K562 (cell line): ENCODE measurements at regions not wholly inside any gene's neighbourhood (a gene's known extent, or its start where the extent isn't known, plus 50 kb on each side); places are given as distances from the start of the nearest gene placed in this dataset.

ENCODE experiments used
- ATAC-seq: fragments of 200-7000 bp; cut with Tn5 transposase; 3 replicates; pipeline ENCODE4 v1.9.1; 2020; ENCODE audit warnings: moderate library complexity
- BruUV-seq: library from RNA; stranded (reverse); fragments of 400-500 nt; replicated peaks from 2 replicates; lab custom pipeline; 2021; lab: Mats Ljungman, UMichigan
- CTCF ChIA-PET: fragments of 300-600 bp; formaldehyde crosslinking; extraction: SDS; loops from one replicate; lab custom pipeline; 2021; ENCODE audit warnings: low intra/inter-chr PET ratio; lab: Yijun Ruan, JAX
- POLR2A ChIA-PET: fragments of 300-600, 350-650 bp; sonication (Branson Sonifier 250); formaldehyde crosslinking; extraction: SDS; loops from one replicate; lab custom pipeline; 2021; ENCODE audit warnings: antibody characterized with exemption, inconsistent platforms; lab: Yijun Ruan, JAX
- DNase-seq, 4 experiments: peaks; one replicate each; pipeline versions ENCODE4 v3.0.0 to v3.0.0-alpha.2; 2011 to 2018; ENCODE audit warnings: low spot score in 3 of 4, mixed read lengths in 3 of 4; ENCODE audit errors: extremely low read depth in 1 of 4
- FAIRE-seq: peaks from 2 replicates; lab custom pipeline; 2011; peaks lifted over from hg19 to GRCh38; lab: Jason Lieb, UNC
- H2AFZ ChIP-seq: 2 replicates; pipeline ENCODE4 v1.6.0; 2011; ENCODE audit warnings: low read depth, low read length, control low read depth, inconsistent platforms
- H3K27ac ChIP-seq: fragments of 200-600 bp; 3 replicates; pipeline ENCODE4 v1.8.0; 2011; ENCODE audit warnings: low read depth, mild to moderate bottlenecking, control low read depth, inconsistent platforms, low read length, moderate library complexity, mixed read lengths; ENCODE audit errors: extremely low read depth
- H3K27me3 ChIP-seq, 2 experiments: fragments of 300-600 bp in 1 of 2; 2 replicates in 1 of 2; 3 replicates in 1 of 2; pipeline versions ENCODE4 v1.6.0 to v1.8.0; 2011; ENCODE audit warnings: inconsistent platforms in 2 of 2, low read length in 2 of 2, mild to moderate bottlenecking in 1 of 2, mixed read lengths in 1 of 2, moderate library complexity in 1 of 2; ENCODE audit not compliant: control insufficient read depth in 2 of 2, insufficient read depth in 2 of 2
- H3K36me3 ChIP-seq: fragments of 300-600 bp; 3 replicates; pipeline ENCODE4 v1.8.0; 2011; ENCODE audit warnings: mild to moderate bottlenecking, low read length, inconsistent platforms; ENCODE audit not compliant: control insufficient read depth, insufficient read depth
- H3K4me1 ChIP-seq, 2 experiments: fragments of 200-600 bp in 1 of 2; replicated peaks in 1 of 2; 2 replicates in 1 of 2; 3 replicates in 1 of 2; pipeline versions ENCODE4 v1.5.1 to v1.8.0; 2011; ENCODE audit warnings: inconsistent platforms in 2 of 2, low read length in 2 of 2, mild to moderate bottlenecking in 1 of 2, mixed read lengths in 1 of 2, moderate library complexity in 1 of 2; ENCODE audit not compliant: control insufficient read depth in 2 of 2, insufficient read depth in 2 of 2
- H3K4me2 ChIP-seq: 2 replicates; pipeline ENCODE4 v1.6.1; 2011; ENCODE audit warnings: low read length, control low read depth, inconsistent platforms, mixed read lengths; ENCODE audit not compliant: insufficient read depth
- H3K4me3 ChIP-seq: fragments of 200-600 bp; sonication (generic), shearing (Covaris generic); 2 replicates; pipeline ENCODE4 v1.5.1; 2016; ENCODE audit warnings: control low read depth, inconsistent platforms
- H3K79me2 ChIP-seq: fragments of 200-600 bp; 3 replicates; pipeline ENCODE4 v1.8.0; 2011; ENCODE audit warnings: low read length, inconsistent platforms; ENCODE audit not compliant: control insufficient read depth, insufficient read depth
- H3K9ac ChIP-seq, 2 experiments: 2 replicates each; pipeline versions ENCODE4 v1.6.0 to v1.6.1; 2011; ENCODE audit warnings: low read depth in 2 of 2, low read length in 2 of 2, control low read depth in 1 of 2, inconsistent platforms in 1 of 2, mild to moderate bottlenecking in 1 of 2, mixed read lengths in 1 of 2; ENCODE audit not compliant: insufficient read depth in 1 of 2
- H3K9me1 ChIP-seq: one replicate; pipeline ENCODE4 v1.6.0; 2011; ENCODE audit warnings: inconsistent platforms, mild to moderate bottlenecking, low read length, moderate library complexity; ENCODE audit not compliant: control insufficient read depth, insufficient read depth
- H3K9me3 ChIP-seq: replicated peaks from 2 replicates; pipeline ENCODE4 v1.5.1; 2011; ENCODE audit warnings: low read depth, low read length, inconsistent platforms; ENCODE audit not compliant: control insufficient read depth, insufficient read depth
- H4K20me1 ChIP-seq: replicated peaks from 2 replicates; pipeline ENCODE4 v1.6.1; 2011; ENCODE audit warnings: low read length, inconsistent platforms, mixed read lengths; ENCODE audit not compliant: control insufficient read depth, insufficient read depth
- ARNT ChIP-seq, 2 experiments: fragments of 450-650 bp; IDR thresholded peaks; 2 replicates each; pipeline ENCODE4 v1.6.1; 2016; ENCODE audit warnings: mild to moderate bottlenecking in 1 of 2
- ELF1 ChIP-seq: fragments of 200-800 bp; sonication (Bioruptor generic); IDR thresholded peaks from 2 replicates; pipeline ENCODE4 v1.6.1; 2016; ENCODE audit warnings: missing genetic modification characterization, missing compliant biosample characterization
- GATAD2B ChIP-seq: fragments of 450-650 bp; IDR thresholded peaks from 2 replicates; pipeline ENCODE4 v1.6.1; 2017; ENCODE audit warnings: mild to moderate bottlenecking, borderline replicate concordance
- KAT8 ChIP-seq: fragments of 450-650 bp; IDR thresholded peaks from 2 replicates; pipeline ENCODE4 v1.6.1; 2016; ENCODE audit warnings: low read depth, mild to moderate bottlenecking
- KLF16 ChIP-seq: IDR thresholded peaks from 2 replicates; pipeline ENCODE4 v1.6.1; 2016; ENCODE audit warnings: antibody characterized with exemption
- LEF1 ChIP-seq: fragments of 450-650 bp; IDR thresholded peaks from 2 replicates; pipeline ENCODE4 v1.6.1; 2016; ENCODE audit warnings: mild to moderate bottlenecking
- NCOA6 ChIP-seq: fragments of 450-650 bp; IDR thresholded peaks from 2 replicates; pipeline ENCODE4 v1.6.1; 2017; ENCODE audit warnings: mild to moderate bottlenecking
- PHB ChIP-seq: fragments of 250-450 bp; sonication (Bioruptor Pico); IDR thresholded peaks from 2 replicates; pipeline ENCODE4 v1.5.0; 2021
- PHF8 ChIP-seq: fragments of 200-600 bp; sonication (generic); IDR thresholded peaks from 2 replicates; pipeline ENCODE4 v1.6.1; 2012; ENCODE audit warnings: mixed run types, mild to moderate bottlenecking, inconsistent platforms, low read length, moderate library complexity, borderline replicate concordance
- RBFOX2 ChIP-seq: fragments of 200-400 bp; formaldehyde crosslinking; IDR thresholded peaks from 2 replicates; pipeline ENCODE4 v1.6.1; 2017; ENCODE audit warnings: low read depth, mild to moderate bottlenecking, low read length, moderate library complexity
- RBM39 ChIP-seq: fragments of 200-400 bp; formaldehyde crosslinking; optimal IDR thresholded peaks from 2 replicates; pipeline ENCODE3; 2018; ENCODE audit warnings: low read depth, low read length
- SRF ChIP-seq, 2 experiments: fragments of 250-450, 450-650 bp in 1 of 2; sonication (Bioruptor Pico) in 1 of 2; sonication (generic) in 1 of 2; formaldehyde crosslinking; IDR thresholded peaks; 2 replicates each; pipeline versions ENCODE4 v1.5.0 to v1.5.1; 2020 to 2022; ENCODE audit warnings: mild to moderate bottlenecking in 1 of 2, missing genetic modification reagents in 1 of 2
- TCF7 ChIP-seq: sonication (generic); IDR thresholded peaks from 2 replicates; pipeline ENCODE4 v1.6.1; 2016; ENCODE audit warnings: antibody characterized with exemption, borderline replicate concordance
- ZNF316 ChIP-seq: fragments of 450-650 bp; IDR thresholded peaks from 2 replicates; pipeline ENCODE4 v1.6.1; 2016
- WGBS: fragments of 100-300 bp; shearing (Covaris generic); methylation state at CpG from one replicate; pipeline ENCODE4 v1.1.6; 2016; ENCODE audit warnings: low coverage, mixed read lengths; ENCODE audit not compliant: insufficient coverage; ENCODE audit errors: missing lambda C conversion rate; 5-methylcytosine and 5-hydroxymethylcytosine counted together
- in situ Hi-C: fragments of 300-500 bp; cut with MboI; formaldehyde crosslinking; loops from 4 replicates; pipeline ENCODE4 v1.15.0; 2018; ENCODE audit warnings: inconsistent platforms, mixed read lengths
- intact Hi-C: fragments of 100-400 bp; cut with micrococcal nuclease; formaldehyde crosslinking; loops from 2 replicates; pipeline ENCODE4 v1.14.2; 2022
- TF ChIP-seq, protein P1 (sequence below): fragments of 250-450 bp; sonication (Bioruptor Pico); IDR thresholded peaks from 2 replicates; pipeline ENCODE4 v1.8.0; 2022; ENCODE audit warnings: inconsistent platforms, mild to moderate bottlenecking, moderate library complexity, borderline replicate concordance
- TF ChIP-seq, protein P2 (sequence below): fragments of 450-650 bp; formaldehyde crosslinking; IDR thresholded peaks from 2 replicates; pipeline ENCODE4 v1.4.0; 2020; ENCODE audit warnings: mild to moderate bottlenecking, moderate library complexity

DNA sequence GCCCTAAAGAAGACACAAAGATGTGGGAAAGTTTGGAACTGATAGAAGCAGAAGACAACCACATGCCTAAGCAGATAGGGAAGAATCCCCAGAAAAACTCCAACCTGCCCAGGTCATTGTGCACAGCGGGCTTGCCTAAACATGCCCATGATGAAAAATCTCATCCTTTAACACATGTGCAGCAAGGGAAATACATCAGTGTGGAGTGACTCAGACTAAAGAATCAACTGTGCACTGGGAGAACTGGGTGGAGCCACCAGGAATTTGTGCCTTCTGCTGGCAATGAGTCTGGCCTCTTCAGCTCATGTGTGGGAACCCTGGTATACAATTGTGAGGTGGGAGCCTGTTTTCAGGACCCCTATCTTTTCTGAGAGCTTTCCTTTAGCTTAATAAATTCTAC is 398.5 kb downstream of the FSCB start:
- H2AFZ ChIP-seq: no peak overlapping the region
- ChIA-PET CTCF (no interaction called here), POLR2A (no interaction called here)
- H3K27ac ChIP-seq: no peak overlapping the region
- intact Hi-C loops: no loop called here
- H3K4me2 ChIP-seq: no peak overlapping the region
- WGBS: 0% methylated on average over 1 of the region's 1 CpG
- no peaks in the 10 kb centered on the region for H3K79me2 ChIP-seq
- DNase-seq: no peak
- no peaks in the 10 kb centered on the region for H3K36me3 ChIP-seq
- H3K9me3 ChIP-seq: no peaks in the 10 kb centered on the region
- BruUV-seq: no TSS peak
- H3K27me3 ChIP-seq: no peaks in the 10 kb centered on the region
- ATAC-seq: no peak
- no peaks in the 10 kb centered on the region for H4K20me1 ChIP-seq
- no peak overlapping the region for H3K4me3 ChIP-seq
- no peaks in the 10 kb centered on the region for H3K4me1 ChIP-seq
- H3K9me1 ChIP-seq: no peaks in the 10 kb centered on the region
- H3K9ac ChIP-seq: no peak overlapping the region
- in situ Hi-C loops: no loop called here
- FAIRE-seq: no peak
- TF ChIP-seq RBM39: no peak
- TF ChIP-seq KLF16: no peak
- TF ChIP-seq TCF7: no peak
- TF ChIP-seq, protein P1, sequence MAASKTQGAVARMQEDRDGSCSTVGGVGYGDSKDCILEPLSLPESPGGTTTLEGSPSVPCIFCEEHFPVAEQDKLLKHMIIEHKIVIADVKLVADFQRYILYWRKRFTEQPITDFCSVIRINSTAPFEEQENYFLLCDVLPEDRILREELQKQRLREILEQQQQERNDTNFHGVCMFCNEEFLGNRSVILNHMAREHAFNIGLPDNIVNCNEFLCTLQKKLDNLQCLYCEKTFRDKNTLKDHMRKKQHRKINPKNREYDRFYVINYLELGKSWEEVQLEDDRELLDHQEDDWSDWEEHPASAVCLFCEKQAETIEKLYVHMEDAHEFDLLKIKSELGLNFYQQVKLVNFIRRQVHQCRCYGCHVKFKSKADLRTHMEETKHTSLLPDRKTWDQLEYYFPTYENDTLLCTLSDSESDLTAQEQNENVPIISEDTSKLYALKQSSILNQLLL (CRISPR knock-in tag): no peak
- no peak for TF ChIP-seq KAT8
- no peak for TF ChIP-seq PHB
- no peak for TF ChIP-seq ZNF316
- TF ChIP-seq RBFOX2: no peak
- no peak for TF ChIP-seq GATAD2B
- TF ChIP-seq ARNT (IDR thresholded peaks at IDR 0.05): no peak
- TF ChIP-seq ELF1 (tag): no peak
- no peak for TF ChIP-seq PHF8
- TF ChIP-seq, protein P2, sequence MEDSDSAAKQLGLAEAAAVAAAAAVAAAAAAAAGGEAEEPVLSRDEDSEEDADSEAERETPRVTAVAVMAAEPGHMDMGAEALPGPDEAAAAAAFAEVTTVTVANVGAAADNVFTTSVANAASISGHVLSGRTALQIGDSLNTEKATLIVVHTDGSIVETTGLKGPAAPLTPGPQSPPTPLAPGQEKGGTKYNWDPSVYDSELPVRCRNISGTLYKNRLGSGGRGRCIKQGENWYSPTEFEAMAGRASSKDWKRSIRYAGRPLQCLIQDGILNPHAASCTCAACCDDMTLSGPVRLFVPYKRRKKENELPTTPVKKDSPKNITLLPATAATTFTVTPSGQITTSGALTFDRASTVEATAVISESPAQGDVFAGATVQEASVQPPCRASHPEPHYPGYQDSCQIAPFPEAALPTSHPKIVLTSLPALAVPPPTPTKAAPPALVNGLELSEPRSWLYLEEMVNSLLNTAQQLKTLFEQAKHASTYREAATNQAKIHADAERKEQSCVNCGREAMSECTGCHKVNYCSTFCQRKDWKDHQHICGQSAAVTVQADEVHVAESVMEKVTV (CRISPR knock-in tag): no peak
- no peak for TF ChIP-seq LEF1
- TF ChIP-seq NCOA6: no peak
- no peak for TF ChIP-seq SRF (CRISPR knock-in tag; IDR thresholded peaks at IDR 0.05)
